Neuronal stem cell (in vitro differentiated cells): ENCODE measurements at regions not wholly inside any gene's neighbourhood (a gene's known extent, or its start where the extent isn't known, plus 50 kb on each side); places are given as distances from the start of the nearest gene placed in this dataset.

ENCODE experiments used
- DNase-seq: peaks from one replicate; pipeline ENCODE4 v3.0.0-alpha.2; 2013; ENCODE audit warnings: low spot score
- H2AFZ ChIP-seq: one replicate; pipeline ENCODE4 v1.6.1; 2013; ENCODE audit warnings: mild to moderate bottlenecking, low read length, inconsistent platforms
- H2AK5ac ChIP-seq: 2 replicates; pipeline ENCODE4 v1.6.1; 2013; ENCODE audit warnings: low read depth, mild to moderate bottlenecking, inconsistent platforms, low read length, moderate library complexity, mixed read lengths
- H2BK120ac ChIP-seq: 2 replicates; pipeline ENCODE4 v1.6.1; 2013; ENCODE audit warnings: low read depth, mild to moderate bottlenecking, inconsistent platforms, low read length, moderate library complexity, mixed read lengths
- H2BK12ac ChIP-seq: one replicate; pipeline ENCODE4 v1.6.1; 2013; ENCODE audit warnings: low read length, inconsistent platforms
- H2BK15ac ChIP-seq: 2 replicates; pipeline ENCODE4 v1.6.1; 2013; ENCODE audit warnings: mild to moderate bottlenecking, low read length, inconsistent platforms, mixed read lengths
- H2BK5ac ChIP-seq: one replicate; pipeline ENCODE4 v1.6.1; 2013; ENCODE audit warnings: inconsistent platforms, mild to moderate bottlenecking, low read length, moderate library complexity
- H3K14ac ChIP-seq: one replicate; pipeline ENCODE4 v1.6.1; 2013; ENCODE audit warnings: low read length, inconsistent platforms
- H3K18ac ChIP-seq: 2 replicates; pipeline ENCODE4 v1.6.1; 2013; ENCODE audit warnings: low read length, inconsistent platforms
- H3K23ac ChIP-seq: 2 replicates; pipeline ENCODE4 v1.6.1; 2013; ENCODE audit warnings: low read depth, mild to moderate bottlenecking, mixed read lengths, low read length, inconsistent platforms; ENCODE audit not compliant: poor library complexity
- H3K27ac ChIP-seq: replicated peaks from 3 replicates; pipeline ENCODE4 v1.5.1; 2013; ENCODE audit warnings: low read length, inconsistent platforms
- H3K27me3 ChIP-seq, 3 experiments: 2 replicates each; pipeline ENCODE4 v1.6.1; 2013; ENCODE audit warnings: low read length in 3 of 3, mild to moderate bottlenecking in 2 of 3, inconsistent platforms in 1 of 3, low read depth in 1 of 3, mixed read lengths in 1 of 3, moderate library complexity in 1 of 3; ENCODE audit not compliant: control insufficient read depth in 3 of 3, insufficient read depth in 3 of 3
- H3K36me3 ChIP-seq, 2 donors: replicated peaks in 1 of 2; 2 replicates each; pipeline ENCODE4 v1.6.1; 2013; ENCODE audit warnings: low read length in 2 of 2; ENCODE audit not compliant: control insufficient read depth in 2 of 2, insufficient read depth in 2 of 2
- H3K4ac ChIP-seq: 2 replicates; pipeline ENCODE4 v1.6.1; 2013; ENCODE audit warnings: inconsistent platforms, mild to moderate bottlenecking, low read length, moderate library complexity
- H3K4me1 ChIP-seq, 2 donors: 1 replicate in 1 of 2; 2 replicates in 1 of 2; pipeline ENCODE4 v1.6.1; 2013; ENCODE audit warnings: low read length in 2 of 2, low read depth in 1 of 2; ENCODE audit not compliant: control insufficient read depth in 2 of 2, insufficient read depth in 1 of 2
- H3K4me2 ChIP-seq: one replicate; pipeline ENCODE4 v1.6.1; 2013; ENCODE audit warnings: mild to moderate bottlenecking, low read length, inconsistent platforms; ENCODE audit not compliant: insufficient read depth, poor library complexity, severe bottlenecking
- H3K4me3 ChIP-seq, 2 donors: 2 replicates each; pipeline ENCODE4 v1.5.1; 2013; ENCODE audit warnings: low read length in 2 of 2, mild to moderate bottlenecking in 2 of 2, inconsistent platforms in 1 of 2, moderate library complexity in 1 of 2
- H3K79me1 ChIP-seq: one replicate; pipeline ENCODE4 v1.6.1; 2013; ENCODE audit warnings: low read depth, mild to moderate bottlenecking, inconsistent platforms, low read length, moderate library complexity
- H3K9ac ChIP-seq: one replicate; pipeline ENCODE4 v1.6.1; 2013; ENCODE audit warnings: mild to moderate bottlenecking, low read depth, low read length, inconsistent platforms; ENCODE audit not compliant: poor library complexity
- H3K9me3 ChIP-seq, 2 donors: replicated peaks in 1 of 2; 2 replicates each; pipeline versions ENCODE3 to v1.6.1; 2013; ENCODE audit warnings: low read length in 2 of 2, mild to moderate bottlenecking in 2 of 2, inconsistent platforms in 1 of 2, low read depth in 1 of 2, mixed read lengths in 1 of 2, moderate library complexity in 1 of 2; ENCODE audit not compliant: control insufficient read depth in 2 of 2, insufficient read depth in 1 of 2
- H4K8ac ChIP-seq: one replicate; pipeline ENCODE4 v1.6.1; 2013; ENCODE audit warnings: low read depth, mild to moderate bottlenecking, inconsistent platforms, low read length, moderate library complexity
- H4K91ac ChIP-seq: one replicate; pipeline ENCODE4 v1.6.1; 2013; ENCODE audit warnings: low read length, low read depth, mild to moderate bottlenecking, inconsistent platforms; ENCODE audit not compliant: poor library complexity
- WGBS, 2 donors: extraction: QIAGEN DNeasy Blood & Tissue Kit; methylation state at CpG; one replicate each; pipeline ENCODE4 v1.1.7; 2013; ENCODE audit warnings: missing lambda C conversion rate in 2 of 2, mixed read lengths in 1 of 2; ENCODE audit not compliant: insufficient read length in 2 of 2, insufficient replicate concordance in 1 of 2; ENCODE audit errors: extremely low coverage in 2 of 2; 5-methylcytosine and 5-hydroxymethylcytosine counted together

DNA sequence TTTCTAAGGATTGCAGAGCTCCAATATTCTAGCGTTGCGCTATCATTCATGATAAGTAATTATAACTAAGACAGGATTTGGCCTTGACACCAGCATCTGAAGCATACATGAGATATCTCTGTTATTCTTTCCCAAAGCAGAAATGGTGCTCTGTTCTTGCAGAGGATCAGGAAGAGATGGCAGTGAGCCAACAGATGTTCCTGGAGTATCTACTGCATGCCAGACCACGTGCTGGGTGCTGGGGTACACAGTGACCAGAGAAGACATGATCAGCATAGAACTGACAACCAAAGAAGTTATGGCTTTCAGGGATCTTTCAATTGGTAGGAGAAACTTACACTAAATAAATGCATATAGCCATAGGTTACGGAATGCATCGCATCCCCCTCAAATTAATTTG lies 63.7 kb upstream of the PLXNA4 start:
- Histone ChIP-seq H3K4me2 (no peak overlapping the region), H4K8ac (no peak overlapping the region), H3K79me1 (no peaks in the 10 kb centered on the region), H3K4ac (no peak overlapping the region), H3K9me3 (no peaks in the 10 kb centered on the region), H2BK15ac (no peak overlapping the region), H3K27ac (no peak overlapping the region), H3K14ac (no peak overlapping the region), H3K4me3 (no peak overlapping the region), H3K36me3 (no peaks in the 10 kb centered on the region), H2BK12ac (no peak overlapping the region), H2AFZ (no peak overlapping the region), H3K27me3 (no peaks in the 10 kb centered on the region), H4K91ac (no peak overlapping the region), H2AK5ac (no peak overlapping the region), H2BK5ac (no peak overlapping the region), H3K23ac (no peak overlapping the region), H2BK120ac (no peak overlapping the region), H3K9ac (no peak overlapping the region), H3K18ac (no peak overlapping the region), H3K4me1 (peaks cover 0 to 6% of the 10 kb centered on the region in 2 donors)
- WGBS, 2 donors = no CpG with 5 or more reads among the region's 5 CpGs
- no peak for DNase-seq

DNA sequence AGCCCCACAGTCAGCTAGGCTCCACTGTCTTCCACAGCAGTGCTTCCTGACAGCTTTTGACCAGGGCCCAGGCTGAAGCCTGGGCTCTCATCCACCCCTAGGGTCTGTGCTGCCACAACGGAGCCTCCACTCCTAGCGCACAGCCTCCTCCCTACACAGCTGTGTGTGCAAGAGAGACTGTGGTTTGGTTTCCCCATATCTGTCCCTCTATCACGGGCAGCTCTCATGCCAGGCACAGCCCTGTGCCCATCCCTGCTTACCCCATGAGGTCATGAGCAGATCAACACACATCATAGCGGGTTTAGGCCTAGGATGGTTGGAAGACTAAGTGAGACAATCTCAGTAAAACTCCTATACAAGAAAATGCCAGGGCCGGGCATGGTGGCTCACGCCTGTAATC lies 61.7 kb upstream of the PLXNA4 start:
- Histone ChIP-seq H2BK120ac (no peak overlapping the region), H3K36me3 (no peaks in the 10 kb centered on the region), H3K79me1 (no peaks in the 10 kb centered on the region), H2AK5ac (no peak overlapping the region), H3K27ac (no peak overlapping the region), H2BK5ac (no peak overlapping the region), H3K27me3 (no peaks in the 10 kb centered on the region), H3K4me2 (no peak overlapping the region), H2BK15ac (no peak overlapping the region), H3K9me3 (no peaks in the 10 kb centered on the region), H3K4ac (no peak overlapping the region), H4K8ac (no peak overlapping the region), H3K9ac (no peak overlapping the region), H3K4me3 (no peak overlapping the region), H2AFZ (no peak overlapping the region), H4K91ac (no peak overlapping the region), H3K23ac (no peak overlapping the region), H2BK12ac (no peak overlapping the region), H3K18ac (no peak overlapping the region), H3K4me1 (peaks cover 0 to 6% of the 10 kb centered on the region in 2 donors), H3K14ac (no peak overlapping the region)
- no peak for DNase-seq
- WGBS, 2 donors = no CpG with 5 or more reads among the region's 6 CpGs

DNA sequence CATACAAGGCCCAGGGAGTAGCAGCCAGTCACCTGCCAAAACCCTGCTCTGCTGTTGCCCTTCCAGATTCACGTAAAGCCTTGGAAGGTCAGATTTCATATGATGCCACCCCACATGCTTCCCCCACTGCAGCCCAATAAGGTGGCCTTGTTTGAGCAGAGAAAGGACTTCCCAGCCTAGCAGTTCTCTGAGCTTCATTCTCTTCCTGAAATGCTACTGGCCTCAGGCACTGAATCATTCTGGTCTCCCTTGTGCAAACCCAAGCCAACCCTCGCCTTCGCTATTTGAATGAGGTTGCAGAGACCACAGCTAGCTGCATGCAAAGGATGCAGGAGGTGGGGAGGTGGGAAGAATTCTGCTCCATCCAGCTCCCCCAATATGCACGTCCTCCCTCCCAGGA lies 60.3 kb upstream of the PLXNA4 start:
- no peaks in the 10 kb centered on the region for H3K27me3 ChIP-seq
- no peaks in the 10 kb centered on the region for H3K79me1 ChIP-seq
- H3K4me2 ChIP-seq = no peak overlapping the region
- no peak overlapping the region for H2BK5ac ChIP-seq
- no peak overlapping the region for H3K27ac ChIP-seq
- H3K23ac ChIP-seq = no peak overlapping the region
- H4K91ac ChIP-seq = no peak overlapping the region
- H3K14ac ChIP-seq = no peak overlapping the region
- no peak overlapping the region for H3K4me3 ChIP-seq
- no peak overlapping the region for H3K4ac ChIP-seq
- no peaks in the 10 kb centered on the region for H3K36me3 ChIP-seq
- DNase-seq = no peak
- H2BK15ac ChIP-seq = no peak overlapping the region
- H3K4me1 ChIP-seq = peaks cover 0 to 6% of the 10 kb centered on the region in 2 donors
- H3K9me3 ChIP-seq = no peaks in the 10 kb centered on the region
- H2AFZ ChIP-seq = no peak overlapping the region
- no peak overlapping the region for H2AK5ac ChIP-seq
- no CpG with 5 or more reads among the region's 4 CpGs for WGBS, 2 donors
- no peak overlapping the region for H4K8ac ChIP-seq
- H3K9ac ChIP-seq = no peak overlapping the region
- H3K18ac ChIP-seq = no peak overlapping the region
- H2BK120ac ChIP-seq = no peak overlapping the region
- H2BK12ac ChIP-seq = no peak overlapping the region

DNA sequence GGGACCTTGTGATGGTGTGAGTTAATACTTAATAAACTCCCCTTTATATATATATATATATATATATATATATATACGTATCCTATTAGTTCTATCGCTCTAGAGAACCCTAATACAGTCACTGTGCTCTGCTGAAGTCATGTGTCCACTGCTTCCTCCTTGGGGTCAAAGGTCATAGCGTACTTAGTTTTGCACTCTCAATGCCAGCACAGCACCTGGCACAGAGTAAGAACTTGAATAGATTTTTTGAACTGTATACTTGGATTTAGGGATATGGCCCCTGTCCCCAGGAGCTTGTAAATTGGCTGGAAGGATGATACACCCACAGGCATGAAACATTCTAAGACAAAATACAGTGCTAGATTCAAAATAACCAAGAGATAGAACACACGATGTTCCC lies 58.9 kb upstream of the PLXNA4 start:
- WGBS, 2 donors = no CpG with 5 or more reads among the region's 4 CpGs
- no peak overlapping the region for H4K8ac ChIP-seq
- H3K36me3 ChIP-seq = no peaks in the 10 kb centered on the region
- no peak overlapping the region for H2AFZ ChIP-seq
- H3K4me1 ChIP-seq = peaks cover 0 to 6% of the 10 kb centered on the region in 2 donors
- H3K79me1 ChIP-seq = no peaks in the 10 kb centered on the region
- no peak overlapping the region for H3K4me3 ChIP-seq
- no peak overlapping the region for H2AK5ac ChIP-seq
- no peak for DNase-seq
- H2BK5ac ChIP-seq = no peak overlapping the region
- H3K18ac ChIP-seq = no peak overlapping the region
- H4K91ac ChIP-seq = no peak overlapping the region
- H3K27me3 ChIP-seq = no peaks in the 10 kb centered on the region
- H3K23ac ChIP-seq = no peak overlapping the region
- H2BK15ac ChIP-seq = no peak overlapping the region
- no peak overlapping the region for H3K4ac ChIP-seq
- H3K4me2 ChIP-seq = no peak overlapping the region
- no peak overlapping the region for H3K27ac ChIP-seq
- H2BK12ac ChIP-seq = no peak overlapping the region
- no peaks in the 10 kb centered on the region for H3K9me3 ChIP-seq
- H3K9ac ChIP-seq = no peak overlapping the region
- no peak overlapping the region for H2BK120ac ChIP-seq
- H3K14ac ChIP-seq = no peak overlapping the region
